ENCODE measurements at regions not wholly inside any gene's neighbourhood (a gene's known extent, or its start where the extent isn't known, plus 50 kb on each side); places are given as distances from the start of the nearest gene placed in this dataset.

GRCh38 chr9:89863141-89863540 lies 258.3 kb downstream of the GADD45G start:
- H3K36me3 Mint-ChIP-seq (ENCODE audit: unreplicated experiment): no peaks in the 10 kb centered on the region
- no peaks in the 10 kb centered on the region for H3K4me1 Mint-ChIP-seq (ENCODE audit: unreplicated experiment)
- no peak overlapping the region for H3K27ac Mint-ChIP-seq (ENCODE audit: unreplicated experiment)
- H3K9me3 Mint-ChIP-seq (ENCODE audit: unreplicated experiment): peaks cover 10% of the 10 kb centered on the region
- no peak for DNase-seq (ENCODE audit: extremely low spot score, unreplicated experiment)
- TF ChIP-seq, protein P1, sequence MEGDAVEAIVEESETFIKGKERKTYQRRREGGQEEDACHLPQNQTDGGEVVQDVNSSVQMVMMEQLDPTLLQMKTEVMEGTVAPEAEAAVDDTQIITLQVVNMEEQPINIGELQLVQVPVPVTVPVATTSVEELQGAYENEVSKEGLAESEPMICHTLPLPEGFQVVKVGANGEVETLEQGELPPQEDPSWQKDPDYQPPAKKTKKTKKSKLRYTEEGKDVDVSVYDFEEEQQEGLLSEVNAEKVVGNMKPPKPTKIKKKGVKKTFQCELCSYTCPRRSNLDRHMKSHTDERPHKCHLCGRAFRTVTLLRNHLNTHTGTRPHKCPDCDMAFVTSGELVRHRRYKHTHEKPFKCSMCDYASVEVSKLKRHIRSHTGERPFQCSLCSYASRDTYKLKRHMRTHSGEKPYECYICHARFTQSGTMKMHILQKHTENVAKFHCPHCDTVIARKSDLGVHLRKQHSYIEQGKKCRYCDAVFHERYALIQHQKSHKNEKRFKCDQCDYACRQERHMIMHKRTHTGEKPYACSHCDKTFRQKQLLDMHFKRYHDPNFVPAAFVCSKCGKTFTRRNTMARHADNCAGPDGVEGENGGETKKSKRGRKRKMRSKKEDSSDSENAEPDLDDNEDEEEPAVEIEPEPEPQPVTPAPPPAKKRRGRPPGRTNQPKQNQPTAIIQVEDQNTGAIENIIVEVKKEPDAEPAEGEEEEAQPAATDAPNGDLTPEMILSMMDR (IDR thresholded peaks at IDR 0.05): no peak
- H3K27me3 Mint-ChIP-seq (ENCODE audit: unreplicated experiment): peaks cover 11% of the 10 kb centered on the region
- H3K4me3 Mint-ChIP-seq (ENCODE audit: unreplicated experiment): no peak overlapping the region

GRCh38 chr9:89863837-89864236 lies 259.0 kb downstream of the GADD45G start:
- Mint-ChIP-seq H3K36me3 (ENCODE audit: unreplicated experiment) (no peaks in the 10 kb centered on the region), H3K9me3 (ENCODE audit: unreplicated experiment) (peaks cover 3% of the 10 kb centered on the region), H3K27me3 (ENCODE audit: unreplicated experiment) (peaks cover 6% of the 10 kb centered on the region), H3K27ac (ENCODE audit: unreplicated experiment) (no peak overlapping the region), H3K4me3 (ENCODE audit: unreplicated experiment) (no peak overlapping the region), H3K4me1 (ENCODE audit: unreplicated experiment) (no peaks in the 10 kb centered on the region)
- DNase-seq (ENCODE audit: extremely low spot score, unreplicated experiment): no peak
- TF ChIP-seq, protein P1 (IDR thresholded peaks at IDR 0.05): no peak

DNA sequence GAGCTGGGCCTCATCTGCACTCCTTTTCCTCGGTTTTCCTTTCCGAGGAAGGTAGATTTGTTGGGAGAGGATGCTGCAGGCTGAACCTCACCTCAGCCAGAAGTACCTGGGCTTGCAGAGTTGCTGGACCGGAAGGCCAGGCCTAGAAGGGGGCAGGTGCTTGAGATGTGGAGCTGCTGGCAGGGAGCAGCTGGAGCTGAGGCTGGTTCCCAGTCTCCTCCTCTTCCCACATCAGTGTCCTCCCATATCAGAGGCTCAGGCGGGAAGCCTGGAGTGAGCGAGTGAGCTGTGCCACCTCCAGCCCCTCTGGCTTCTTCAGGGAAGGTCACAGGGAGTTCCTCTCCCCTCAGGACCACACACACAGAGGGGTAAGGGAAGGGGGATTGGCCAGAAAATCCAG lies 259.4 kb downstream of the GADD45G start:
- H3K4me1 Mint-ChIP-seq (ENCODE audit: unreplicated experiment): no peaks in the 10 kb centered on the region
- peaks cover 2% of the 10 kb centered on the region for H3K27me3 Mint-ChIP-seq (ENCODE audit: unreplicated experiment)
- TF ChIP-seq, protein P1 (IDR thresholded peaks at IDR 0.05): no peak
- H3K9me3 Mint-ChIP-seq (ENCODE audit: unreplicated experiment): no peaks in the 10 kb centered on the region
- DNase-seq (ENCODE audit: extremely low spot score, unreplicated experiment): no peak
- no peaks in the 10 kb centered on the region for H3K36me3 Mint-ChIP-seq (ENCODE audit: unreplicated experiment)
- H3K27ac Mint-ChIP-seq (ENCODE audit: unreplicated experiment): no peak overlapping the region
- H3K4me3 Mint-ChIP-seq (ENCODE audit: unreplicated experiment): no peak overlapping the region

DNA sequence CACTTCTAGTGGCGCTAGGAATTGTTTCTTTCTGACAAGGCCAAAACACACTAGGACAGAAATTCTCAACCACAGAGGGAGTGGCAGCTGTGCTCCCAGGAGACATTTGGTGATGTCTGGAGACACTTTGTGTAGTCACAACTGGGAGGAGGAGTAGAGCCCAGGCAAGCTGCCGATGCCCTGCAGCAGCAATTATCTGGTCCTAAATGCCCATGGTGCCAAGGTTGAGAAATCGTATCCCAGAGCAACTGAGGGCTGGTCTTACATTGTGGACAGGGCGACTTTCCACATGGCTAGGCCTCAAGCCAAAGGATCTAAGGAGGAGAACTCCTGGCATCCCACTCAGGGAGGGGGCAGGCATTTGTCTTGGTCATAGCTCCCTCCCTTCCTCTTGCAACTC lies 259.9 kb downstream of the GADD45G start:
- Mint-ChIP-seq H3K27me3 (ENCODE audit: unreplicated experiment) (no peaks in the 10 kb centered on the region), H3K36me3 (ENCODE audit: unreplicated experiment) (no peaks in the 10 kb centered on the region), H3K4me3 (ENCODE audit: unreplicated experiment) (no peak overlapping the region), H3K27ac (ENCODE audit: unreplicated experiment) (no peak overlapping the region), H3K9me3 (ENCODE audit: unreplicated experiment) (no peaks in the 10 kb centered on the region), H3K4me1 (ENCODE audit: unreplicated experiment) (no peaks in the 10 kb centered on the region)
- no peak for DNase-seq (ENCODE audit: extremely low spot score, unreplicated experiment)
- TF ChIP-seq, protein P1 (IDR thresholded peaks at IDR 0.05): no peak

- Mint-ChIP-seq H3K27ac (ENCODE audit: unreplicated experiment) (no peak overlapping the region), H3K27me3 (ENCODE audit: unreplicated experiment) (no peaks in the 10 kb centered on the region), H3K9me3 (ENCODE audit: unreplicated experiment) (no peaks in the 10 kb centered on the region), H3K4me3 (ENCODE audit: unreplicated experiment) (no peak overlapping the region), H3K36me3 (ENCODE audit: unreplicated experiment) (no peaks in the 10 kb centered on the region), H3K4me1 (ENCODE audit: unreplicated experiment) (no peaks in the 10 kb centered on the region)
- TF ChIP-seq, protein P1 (IDR thresholded peaks at IDR 0.05): no peak
- no peak for DNase-seq (ENCODE audit: extremely low spot score, unreplicated experiment)
These were observed 260.5 kb downstream of the GADD45G start for GRCh38 chr9:89865357-89865756.
